GM18520 (cell line): ENCODE measurements at regions not wholly inside any gene's neighbourhood (a gene's known extent, or its start where the extent isn't known, plus 50 kb on each side); places are given as distances from the start of the nearest gene placed in this dataset.

ENCODE experiments used
- ATAC-seq: cut with Tn5 transposase; IDR thresholded peaks from one replicate; pipeline ENCODE4 v1.9.1; 2021; ENCODE audit not compliant: unreplicated experiment

DNA sequence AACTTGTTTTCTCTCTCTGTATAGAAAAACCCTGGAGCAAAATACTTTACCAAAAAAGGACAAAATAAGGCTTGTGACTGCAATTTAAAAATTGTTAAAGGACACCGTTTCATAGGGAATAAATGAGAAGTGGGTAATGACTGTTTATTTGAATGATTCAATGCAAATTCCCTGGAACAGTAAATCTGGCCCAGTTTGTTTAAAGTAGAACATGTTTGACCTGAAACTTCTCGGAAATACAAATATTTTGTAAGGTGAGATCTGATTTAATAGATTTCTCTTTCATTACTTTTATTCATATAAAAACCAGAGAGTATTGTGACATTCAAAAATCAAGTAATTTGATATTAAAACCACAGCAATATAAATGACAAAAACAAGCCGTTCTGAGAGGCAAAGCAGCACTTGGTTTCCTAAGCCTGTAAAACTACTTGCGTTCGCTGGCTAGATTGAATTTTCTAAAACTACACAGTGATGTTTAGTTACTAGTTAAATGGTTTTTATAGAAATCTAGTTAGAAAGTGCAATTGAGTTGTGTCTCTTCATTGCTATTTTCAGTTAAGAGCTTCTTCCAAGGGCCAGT lies 76.8 kb upstream of the PITRM1 start:
- ATAC-seq, result no peak

DNA sequence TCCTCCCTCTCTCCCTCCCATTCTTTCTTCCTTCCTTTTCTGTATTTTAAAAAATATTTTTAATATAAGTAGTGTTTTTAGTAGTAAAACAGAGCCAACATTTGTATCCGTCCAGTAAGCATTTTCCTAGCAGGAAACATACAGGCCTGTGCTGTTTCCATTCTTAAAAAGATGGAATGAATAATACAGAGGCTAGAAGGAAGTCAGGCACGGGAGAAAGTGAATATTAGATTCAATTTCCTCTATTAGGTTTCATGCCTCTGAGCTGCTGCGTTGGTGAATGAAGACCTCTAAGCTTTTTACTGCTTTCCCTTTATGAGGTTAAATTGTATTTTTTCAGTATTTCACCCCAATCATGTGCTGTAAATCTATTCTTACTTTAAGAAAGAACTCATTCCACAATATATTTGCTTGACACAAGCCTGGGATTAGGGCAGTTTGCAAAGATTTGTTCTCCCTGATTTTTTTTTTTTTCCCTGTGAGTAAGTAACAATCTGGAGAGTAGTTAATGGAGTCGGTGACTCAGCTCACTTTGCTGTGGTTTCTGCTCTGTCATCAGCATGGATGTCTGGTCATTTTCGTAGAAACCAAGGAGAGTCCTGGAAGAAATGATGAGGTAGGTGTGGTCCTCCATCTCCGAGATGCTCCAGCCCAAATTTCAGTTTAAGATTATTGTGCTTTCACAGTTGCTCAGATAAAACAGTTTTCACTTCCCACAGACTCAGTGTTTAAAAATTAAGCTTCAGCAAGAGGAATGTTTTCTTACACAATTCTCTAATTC lies 76.1 kb upstream of the PITRM1 start:
- no peak for ATAC-seq

- no peak for ATAC-seq
These were observed 72.8 kb upstream of the PITRM1 start for GRCh38 chr10:3245395-3245794.

DNA sequence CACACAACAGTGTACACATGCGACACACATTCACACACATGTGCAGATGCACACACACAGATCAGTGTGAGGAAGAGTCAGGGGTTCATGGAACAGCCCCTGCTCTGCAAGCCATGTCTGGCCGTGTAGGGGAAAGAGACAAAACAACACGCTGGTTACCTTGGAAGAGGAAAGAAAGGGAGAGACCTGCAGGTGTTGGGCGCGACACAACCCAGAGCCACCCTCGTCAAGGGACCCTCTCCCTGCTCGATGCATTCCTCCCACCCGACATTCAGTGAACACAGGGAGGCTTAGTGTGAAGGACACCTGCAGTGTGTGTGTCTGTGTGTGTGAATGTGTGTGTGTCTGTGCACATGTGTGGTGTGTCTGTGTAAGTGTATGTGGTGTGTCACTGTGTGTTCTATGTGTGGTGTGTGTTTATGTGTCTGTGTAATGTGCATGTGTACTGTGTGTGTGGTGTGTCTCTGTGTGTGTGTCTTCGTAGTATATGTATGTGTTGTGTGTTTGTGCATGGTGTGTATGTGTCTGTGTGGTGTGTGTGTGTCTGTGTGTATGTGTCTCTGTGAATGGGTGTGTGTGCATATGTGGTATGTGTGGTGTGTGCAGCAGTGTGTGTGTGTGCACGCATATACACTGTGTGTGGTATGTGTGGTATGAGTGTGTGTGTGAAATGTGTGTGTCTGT lies 69.5 kb upstream of the PITRM1 start:
- no peak for ATAC-seq

GRCh38 chr10:3241274-3241921 lies 68.8 kb upstream of the PITRM1 start:
- ATAC-seq, result no peak

- ATAC-seq, result no peak
These were observed 67.6 kb upstream of the PITRM1 start for GRCh38 chr10:3239920-3240894.

DNA sequence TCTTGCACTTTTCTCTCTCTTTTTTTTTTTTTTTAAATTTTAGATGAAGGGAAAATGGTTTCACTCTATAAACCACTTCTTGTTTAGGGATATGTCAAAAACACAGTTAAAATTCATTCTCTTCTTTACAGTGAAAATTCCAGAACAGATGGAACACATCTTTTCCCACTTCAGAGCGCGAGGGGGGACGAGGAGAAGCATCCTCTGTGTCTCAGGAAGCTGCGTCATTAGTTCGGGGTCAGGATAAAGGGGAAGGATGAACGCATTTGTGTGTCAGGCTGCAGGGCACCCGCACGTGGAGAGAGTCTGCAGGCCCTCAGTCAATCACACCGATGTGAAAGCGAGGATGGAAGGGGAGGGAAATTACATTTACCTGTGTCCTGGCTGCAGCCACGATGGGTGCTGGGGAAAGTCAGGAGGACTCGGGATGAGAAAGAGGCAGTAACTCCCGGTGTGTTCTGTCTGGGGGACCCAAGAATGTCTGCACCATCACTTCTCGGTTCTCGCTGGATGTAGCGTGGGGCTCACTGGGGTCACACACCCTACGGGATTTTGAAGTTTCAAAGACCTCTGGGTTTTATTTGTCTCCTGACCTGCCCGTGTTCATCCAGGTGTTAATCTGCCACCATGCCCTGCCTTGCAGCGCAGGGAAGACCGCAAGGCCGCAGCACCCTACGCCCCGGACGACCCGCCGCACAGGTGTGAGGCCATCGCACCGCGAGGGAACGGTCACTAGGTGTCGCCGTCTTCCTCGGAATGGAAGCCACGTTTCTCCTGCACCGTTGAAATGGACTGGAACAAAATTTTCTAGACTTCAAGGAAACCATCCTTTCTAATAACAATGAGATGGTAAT lies 66.7 kb upstream of the PITRM1 start:
- ATAC-seq, result peak; percentile 63

DNA sequence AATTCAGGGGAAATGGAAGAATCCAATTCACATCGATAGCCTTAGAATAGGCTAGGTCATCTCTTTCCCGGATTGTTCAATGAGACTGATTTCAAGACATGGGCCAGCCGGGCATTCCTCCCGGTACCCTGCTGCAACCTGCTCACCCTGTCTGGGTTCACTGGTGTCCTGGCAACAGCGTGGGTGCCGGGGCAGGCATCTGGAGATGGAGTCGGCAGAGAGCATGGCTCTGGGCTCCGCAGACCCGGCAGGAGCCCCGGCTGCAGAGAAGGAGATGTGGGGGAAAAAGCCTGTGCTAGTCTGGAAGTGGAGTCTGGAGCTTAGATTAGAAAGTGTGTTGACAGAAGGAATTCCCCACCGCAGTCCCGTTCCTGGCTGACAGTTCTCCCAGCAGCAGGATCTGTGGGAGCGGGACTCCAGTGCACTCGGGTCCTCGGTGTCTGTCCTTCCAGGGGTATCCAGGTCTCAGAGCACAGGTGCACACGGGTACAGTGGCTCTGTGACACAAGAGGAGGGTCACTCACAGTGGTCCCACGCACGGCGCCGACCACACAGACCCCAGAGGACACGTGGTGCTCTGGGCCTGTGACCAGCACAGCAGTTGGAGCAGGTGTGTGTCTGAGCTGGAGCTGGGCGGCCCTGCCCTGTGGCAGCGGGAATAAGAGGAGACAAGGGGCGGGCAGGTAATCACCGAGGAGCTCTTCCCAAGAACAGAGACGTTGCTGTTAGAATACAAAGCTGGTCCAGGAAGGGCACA lies 65.7 kb upstream of the PITRM1 start:
- ATAC-seq, result no peak

DNA sequence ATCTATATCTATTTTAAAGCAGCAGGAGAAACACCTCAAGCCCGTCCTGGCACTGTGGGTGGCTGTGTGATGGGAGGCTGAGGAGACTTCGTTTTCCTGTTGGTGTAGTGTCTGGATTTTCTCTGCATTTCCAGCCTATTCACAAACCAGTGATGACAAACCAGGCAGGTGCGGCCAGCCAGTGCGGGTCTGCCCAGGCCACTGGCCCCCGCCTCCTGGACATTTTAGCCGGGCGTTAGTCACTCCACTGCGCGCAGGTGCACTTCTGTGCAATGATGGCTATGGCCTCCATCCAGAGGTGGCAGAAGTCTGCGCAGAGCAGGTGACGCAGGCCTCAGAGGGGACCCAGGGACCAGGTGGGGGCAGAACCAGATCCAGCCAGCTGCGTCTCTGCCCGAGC lies 64.9 kb upstream of the PITRM1 start:
- ATAC-seq, result no peak

GRCh38 chr10:3236644-3237404 lies 64.2 kb upstream of the PITRM1 start:
- no peak for ATAC-seq

- ATAC-seq, result no peak
These were observed 63.5 kb upstream of the PITRM1 start for GRCh38 chr10:3235996-3236510.

- ATAC-seq, result no peak
These were observed 62.8 kb upstream of the PITRM1 start for GRCh38 chr10:3235395-3235794.

DNA sequence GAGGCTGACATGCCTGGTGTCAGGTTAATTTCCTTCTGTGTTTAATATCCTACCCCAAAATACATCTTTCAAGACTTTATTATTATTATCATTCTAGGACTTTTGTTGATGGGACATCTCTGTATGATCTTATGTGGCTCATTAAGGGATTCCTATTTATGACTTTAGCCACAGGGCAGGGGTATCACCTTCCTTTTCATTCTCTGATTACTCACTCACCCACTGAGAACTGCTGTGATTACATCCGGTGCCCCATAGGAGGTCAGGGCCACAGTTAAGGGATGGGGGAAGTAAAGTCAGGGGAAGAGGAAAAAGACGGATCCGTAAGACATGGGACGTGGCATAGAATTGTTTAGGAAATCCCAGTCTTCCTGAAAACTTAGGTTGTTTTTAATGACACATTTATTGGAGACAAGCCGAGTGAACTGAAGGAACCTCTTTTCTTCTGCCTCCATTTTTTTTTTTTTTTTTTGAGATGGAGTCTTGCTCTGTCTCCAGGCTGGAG lies 61.0 kb upstream of the PITRM1 start:
- ATAC-seq, result no peak

- no peak for ATAC-seq
These were observed 59.6 kb upstream of the PITRM1 start for GRCh38 chr10:3231951-3232730.

DNA sequence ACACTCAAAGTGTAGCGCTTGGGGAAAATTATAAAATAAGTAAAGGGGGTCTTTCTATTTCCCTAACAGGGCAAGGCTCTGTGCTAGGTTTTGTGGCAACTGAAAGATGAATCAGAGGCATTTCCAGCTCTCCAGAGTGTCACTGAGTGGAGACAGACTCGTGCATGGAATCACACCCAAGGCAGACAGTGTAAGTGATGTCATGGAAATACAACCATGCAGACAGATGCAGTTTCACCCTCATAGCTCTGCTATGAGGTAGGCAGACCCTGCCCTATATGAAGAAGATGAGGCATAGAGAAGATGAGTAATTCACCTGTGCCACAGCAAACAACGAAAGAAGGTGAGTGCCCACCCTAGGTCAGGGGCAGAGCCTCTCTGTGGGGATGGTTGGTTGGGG lies 57.2 kb upstream of the PITRM1 start:
- ATAC-seq, result no peak

- no peak for ATAC-seq
These were observed 56.0 kb upstream of the PITRM1 start for GRCh38 chr10:3228629-3228945.
